Osteoblast (primary cell): ENCODE measurements at regions not wholly inside any gene's neighbourhood (a gene's known extent, or its start where the extent isn't known, plus 50 kb on each side); places are given as distances from the start of the nearest gene placed in this dataset.

ENCODE experiments used
- DNase-seq: peaks from one replicate; pipeline ENCODE4 v3.0.0; 2011; ENCODE audit warnings: low spot score, mixed read lengths; ENCODE audit not compliant: insufficient read length; ENCODE audit errors: missing footprints
- H2AFZ ChIP-seq: 2 replicates; pipeline ENCODE4 v1.6.0; 2011; ENCODE audit warnings: mild to moderate bottlenecking, low read length
- H3K27ac ChIP-seq: 2 replicates; pipeline ENCODE4 v1.5.1; 2011; ENCODE audit warnings: mild to moderate bottlenecking, low read depth, low read length, moderate library complexity
- H3K27me3 ChIP-seq: 2 replicates; pipeline ENCODE4 v1.6.0; 2012; ENCODE audit warnings: mild to moderate bottlenecking, control low read depth, inconsistent platforms, low read length, moderate library complexity; ENCODE audit not compliant: insufficient read depth
- H3K36me3 ChIP-seq: 2 replicates; pipeline ENCODE4 v1.5.1; 2011; ENCODE audit warnings: mild to moderate bottlenecking, low read length, control low read depth, moderate library complexity; ENCODE audit not compliant: insufficient read depth
- H3K4me1 ChIP-seq: 2 replicates; pipeline ENCODE4 v1.5.1; 2011; ENCODE audit warnings: mild to moderate bottlenecking, low read length, control low read depth, moderate library complexity; ENCODE audit not compliant: insufficient read depth
- H3K4me2 ChIP-seq: 2 replicates; pipeline ENCODE4 v1.6.0; 2011; ENCODE audit warnings: mild to moderate bottlenecking, low read length; ENCODE audit not compliant: insufficient read depth
- H3K4me3 ChIP-seq: fragments of 200-600 bp; sonication (generic); 3 replicates; pipeline ENCODE4 v1.5.1; 2012; ENCODE audit warnings: mild to moderate bottlenecking, low read length, inconsistent platforms; ENCODE audit not compliant: insufficient read depth
- H3K79me2 ChIP-seq: 2 replicates; pipeline ENCODE4 v1.6.0; 2012; ENCODE audit warnings: mild to moderate bottlenecking, low read length, control low read depth, inconsistent platforms; ENCODE audit not compliant: insufficient read depth
- H3K9me3 ChIP-seq: 2 replicates; pipeline ENCODE4 v1.5.1; 2011; ENCODE audit warnings: low read depth, low read length, control low read depth
- H4K20me1 ChIP-seq: 2 replicates; pipeline ENCODE4 v1.6.0; 2012; ENCODE audit warnings: mild to moderate bottlenecking, low read length, control low read depth; ENCODE audit not compliant: insufficient read depth
- CTCF ChIP-seq: IDR thresholded peaks from 2 replicates; pipeline ENCODE4 v1.5.1; 2011; ENCODE audit warnings: mild to moderate bottlenecking, low read depth, low read length, moderate library complexity; ENCODE audit errors: extremely low read depth

DNA sequence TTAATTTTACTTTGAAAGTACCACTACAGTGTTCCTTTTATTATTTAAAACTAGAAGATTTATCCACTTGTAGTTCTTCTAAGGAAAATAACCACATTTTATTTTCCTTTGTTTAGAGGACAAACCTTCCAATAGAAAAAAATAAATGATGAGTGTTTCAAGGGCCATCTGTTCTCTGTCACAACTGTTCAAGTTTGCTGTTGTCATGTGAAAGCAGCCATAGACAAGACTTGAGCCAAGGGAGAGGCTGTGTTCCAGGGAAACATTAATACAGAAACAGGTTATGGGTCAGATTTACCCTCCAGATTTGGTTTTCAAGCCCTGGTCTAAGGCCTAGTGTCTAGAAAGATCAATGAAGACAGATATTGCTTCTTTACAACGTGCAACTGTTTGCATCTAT, 463.6 kb downstream of the C6orf118 start:
- no peaks in the 10 kb centered on the region for H4K20me1 ChIP-seq
- TF ChIP-seq CTCF: no peak
- H3K4me2 ChIP-seq: no peak overlapping the region
- no peak overlapping the region for H3K27ac ChIP-seq
- H3K4me3 ChIP-seq: no peak overlapping the region
- no peaks in the 10 kb centered on the region for H3K36me3 ChIP-seq
- DNase-seq: no peak
- H2AFZ ChIP-seq: no peak overlapping the region
- no peaks in the 10 kb centered on the region for H3K79me2 ChIP-seq
- H3K27me3 ChIP-seq: no peaks in the 10 kb centered on the region
- no peaks in the 10 kb centered on the region for H3K4me1 ChIP-seq
- H3K9me3 ChIP-seq: no peaks in the 10 kb centered on the region

- DNase-seq: no peak
- Histone ChIP-seq H3K4me2 (no peak overlapping the region), H3K4me1 (no peaks in the 10 kb centered on the region), H3K9me3 (no peaks in the 10 kb centered on the region), H3K79me2 (no peaks in the 10 kb centered on the region), H3K27me3 (no peaks in the 10 kb centered on the region), H3K36me3 (no peaks in the 10 kb centered on the region), H3K27ac (no peak overlapping the region), H2AFZ (no peak overlapping the region), H3K4me3 (no peak overlapping the region), H4K20me1 (no peaks in the 10 kb centered on the region)
- TF ChIP-seq CTCF: no peak
Observed at GRCh38 chr6:164842085-164842484, 467.3 kb downstream of the C6orf118 start.

- DNase-seq: no peak
- Histone ChIP-seq H3K9me3 (no peaks in the 10 kb centered on the region), H3K79me2 (no peaks in the 10 kb centered on the region), H3K36me3 (no peaks in the 10 kb centered on the region), H3K27me3 (no peaks in the 10 kb centered on the region), H3K4me2 (no peak overlapping the region), H3K27ac (no peak overlapping the region), H4K20me1 (no peaks in the 10 kb centered on the region), H3K4me3 (no peak overlapping the region), H2AFZ (no peak overlapping the region), H3K4me1 (no peaks in the 10 kb centered on the region)
- TF ChIP-seq CTCF: no peak
Observed at GRCh38 chr6:164838068-164838615, 471.3 kb downstream of the C6orf118 start.

DNA sequence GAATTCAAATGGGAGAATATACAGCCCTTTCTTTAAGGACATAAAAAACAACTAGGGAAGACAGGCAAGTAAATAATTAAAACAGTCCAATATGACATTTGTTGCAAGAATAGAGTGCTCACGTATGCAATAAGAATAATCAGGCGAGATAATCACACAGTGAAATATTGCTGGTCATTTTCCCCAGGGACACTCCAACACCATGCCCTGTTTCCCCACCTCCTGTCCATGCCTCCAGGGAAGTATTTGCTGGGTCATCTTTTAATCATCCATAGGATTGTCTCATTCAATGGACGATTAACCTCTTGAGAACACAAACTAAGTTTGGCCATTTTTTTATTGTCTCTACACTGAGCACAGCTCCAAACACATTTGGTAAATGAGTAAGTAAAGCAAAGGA, 472.9 kb downstream of the C6orf118 start:
- TF ChIP-seq CTCF: no peak
- DNase-seq: no peak
- Histone ChIP-seq H3K4me3 (no peak overlapping the region), H4K20me1 (no peaks in the 10 kb centered on the region), H3K27ac (no peak overlapping the region), H3K79me2 (no peaks in the 10 kb centered on the region), H3K4me1 (no peaks in the 10 kb centered on the region), H3K36me3 (no peaks in the 10 kb centered on the region), H3K27me3 (no peaks in the 10 kb centered on the region), H2AFZ (no peak overlapping the region), H3K9me3 (no peaks in the 10 kb centered on the region), H3K4me2 (no peak overlapping the region)
